H9 (cell line): ENCODE measurements at regions not wholly inside any gene's neighbourhood (a gene's known extent, or its start where the extent isn't known, plus 50 kb on each side); places are given as distances from the start of the nearest gene placed in this dataset.
A peak's percentile ranks its signal among the peaks of the same experiment; 100 is the strongest.

Source experiments
- DNase-seq: peaks from one replicate; pipeline ENCODE4 v3.0.0-alpha.2; 2017
- H2AFZ ChIP-seq: one replicate; pipeline ENCODE4 v1.6.1; 2013; ENCODE audit warnings: mild to moderate bottlenecking, low read length, control low read depth, moderate library complexity
- H2AK5ac ChIP-seq: 2 replicates; pipeline ENCODE4 v1.6.1; 2013; ENCODE audit warnings: low read length, control low read depth, mixed read lengths; ENCODE audit not compliant: insufficient read length
- H2BK120ac ChIP-seq: one replicate; pipeline ENCODE4 v1.6.1; 2013; ENCODE audit warnings: low read depth, mild to moderate bottlenecking, low read length, control low read depth, inconsistent platforms; ENCODE audit not compliant: poor library complexity, severe bottlenecking
- H2BK12ac ChIP-seq: 2 replicates; pipeline ENCODE4 v1.6.1; 2013; ENCODE audit warnings: low read length, control low read depth, mixed read lengths, low read depth; ENCODE audit not compliant: insufficient read length
- H2BK15ac ChIP-seq: 2 replicates; pipeline ENCODE4 v1.6.1; 2013; ENCODE audit warnings: low read depth, low read length, control low read depth
- H2BK20ac ChIP-seq: one replicate; pipeline ENCODE4 v1.6.1; 2013; ENCODE audit warnings: low read depth, mild to moderate bottlenecking, low read length, control low read depth, inconsistent platforms; ENCODE audit not compliant: poor library complexity, severe bottlenecking
- H2BK5ac ChIP-seq: 2 replicates; pipeline ENCODE4 v1.6.1; 2013; ENCODE audit warnings: low read length, control low read depth, mixed read lengths; ENCODE audit not compliant: insufficient read length
- H3K14ac ChIP-seq: 2 replicates; pipeline ENCODE4 v1.6.1; 2013; ENCODE audit warnings: low read length, control low read depth; ENCODE audit not compliant: insufficient read depth
- H3K18ac ChIP-seq: 2 replicates; pipeline ENCODE4 v1.6.1; 2013; ENCODE audit warnings: low read depth, mild to moderate bottlenecking, mixed read lengths, low read length, control low read depth; ENCODE audit not compliant: insufficient read length
- H3K23ac ChIP-seq: 2 replicates; pipeline ENCODE4 v1.6.1; 2013; ENCODE audit warnings: low read length, control low read depth, mixed read lengths, low read depth; ENCODE audit not compliant: insufficient read length
- H3K23me2 ChIP-seq: 2 replicates; pipeline ENCODE4 v1.6.1; 2013; ENCODE audit warnings: low read depth, mild to moderate bottlenecking, mixed read lengths, low read length, control low read depth; ENCODE audit not compliant: insufficient read length, poor library complexity, severe bottlenecking
- H3K27ac ChIP-seq: 2 replicates; pipeline ENCODE4 v1.5.1; 2013; ENCODE audit warnings: low read length, control low read depth, mixed read lengths, low read depth; ENCODE audit not compliant: insufficient read length
- H3K27me3 ChIP-seq: 2 replicates; pipeline ENCODE4 v1.6.1; 2013; ENCODE audit warnings: low read length, control low read depth, inconsistent platforms; ENCODE audit not compliant: insufficient read depth
- H3K4ac ChIP-seq: 2 replicates; pipeline ENCODE4 v1.6.1; 2013; ENCODE audit warnings: low read depth, mild to moderate bottlenecking, control low read depth, inconsistent platforms, low read length, moderate library complexity
- H3K4me1 ChIP-seq: 2 replicates; pipeline ENCODE4 v1.6.1; 2013; ENCODE audit warnings: low read length, control low read depth, inconsistent platforms; ENCODE audit not compliant: insufficient read depth
- H3K4me2 ChIP-seq: 2 replicates; pipeline ENCODE4 v1.6.1; 2013; ENCODE audit warnings: low read length, control low read depth, mixed read lengths; ENCODE audit not compliant: insufficient read length, insufficient read depth
- H3K56ac ChIP-seq: 2 replicates; pipeline ENCODE4 v1.6.1; 2013; ENCODE audit warnings: low read depth, mild to moderate bottlenecking, mixed read lengths, low read length, control low read depth; ENCODE audit not compliant: insufficient read length
- H3K79me1 ChIP-seq: 2 replicates; pipeline ENCODE4 v1.6.1; 2013; ENCODE audit warnings: low read depth, mild to moderate bottlenecking, moderate library complexity, low read length, control low read depth, inconsistent platforms; ENCODE audit not compliant: insufficient read depth, poor library complexity, severe bottlenecking
- H3K79me2 ChIP-seq: 2 replicates; pipeline ENCODE4 v1.6.1; 2013; ENCODE audit warnings: low read length, control low read depth, inconsistent platforms; ENCODE audit not compliant: insufficient read depth
- H3K9ac ChIP-seq: 2 replicates; pipeline ENCODE4 v1.6.1; 2013; ENCODE audit warnings: low read length, control low read depth, mixed read lengths; ENCODE audit not compliant: insufficient read length; ENCODE audit errors: extremely low read depth
- H3K9me3 ChIP-seq: one replicate; pipeline ENCODE4 v1.6.1; 2013; ENCODE audit warnings: low read depth, low read length, inconsistent platforms; ENCODE audit not compliant: control insufficient read depth
- H3T11ph ChIP-seq: one replicate; pipeline ENCODE4 v1.6.1; 2013; ENCODE audit warnings: mild to moderate bottlenecking, low read length, control low read depth, inconsistent platforms
- H4K20me1 ChIP-seq: one replicate; pipeline ENCODE4 v1.6.1; 2013; ENCODE audit not compliant: control insufficient read depth, insufficient read length, insufficient read depth
- H4K5ac ChIP-seq: 2 replicates; pipeline ENCODE4 v1.6.1; 2013; ENCODE audit warnings: low read depth, mild to moderate bottlenecking, mixed read lengths, low read length, control low read depth; ENCODE audit not compliant: insufficient read length
- H4K8ac ChIP-seq: replicated peaks from 2 replicates; pipeline ENCODE4 v1.6.1; 2013; ENCODE audit warnings: low read length, control low read depth, mixed read lengths, low read depth; ENCODE audit not compliant: insufficient read length
- H4K91ac ChIP-seq: 2 replicates; pipeline ENCODE4 v1.6.1; 2013; ENCODE audit warnings: low read depth, mild to moderate bottlenecking, moderate library complexity, mixed read lengths, low read length, control low read depth; ENCODE audit not compliant: insufficient read length
- H3K27ac Mint-ChIP-seq, 3 experiments: 2 replicates in 2 of 3; 3 replicates in 1 of 3; pipeline ENCODE4 v1.8.0; 2020 to 2021; ENCODE audit warnings: mixed read lengths in 3 of 3, mild to moderate bottlenecking in 1 of 3, moderate library complexity in 1 of 3
- H3K27me3 Mint-ChIP-seq: 2 replicates; pipeline ENCODE4 v1.8.0; 2021; ENCODE audit warnings: low read depth, mild to moderate bottlenecking, moderate library complexity, mixed read lengths
- H3K36me3 Mint-ChIP-seq, 3 experiments: 2 replicates in 2 of 3; 3 replicates in 1 of 3; pipeline ENCODE4 v1.8.0; 2020 to 2021; ENCODE audit warnings: low read depth in 3 of 3, mixed read lengths in 3 of 3; ENCODE audit not compliant: insufficient read depth in 1 of 3
- H3K4me1 Mint-ChIP-seq, 2 experiments: 2 replicates each; pipeline ENCODE4 v1.8.0; 2020; ENCODE audit warnings: mixed read lengths in 2 of 2
- H3K4me3 Mint-ChIP-seq, 2 experiments: 2 replicates in 1 of 2; 3 replicates in 1 of 2; pipeline ENCODE4 v1.8.0; 2020 to 2021; ENCODE audit warnings: mild to moderate bottlenecking in 2 of 2, mixed read lengths in 2 of 2, moderate library complexity in 1 of 2
- H3K9me3 Mint-ChIP-seq, 2 experiments: 2 replicates in 1 of 2; 3 replicates in 1 of 2; pipeline ENCODE4 v1.8.0; 2020; ENCODE audit warnings: mild to moderate bottlenecking in 2 of 2, mixed read lengths in 2 of 2, moderate library complexity in 1 of 2
- WGBS: extraction: QIAGEN DNeasy Blood & Tissue Kit; methylation state at CpG from one replicate; pipeline ENCODE4 v1.1.7; 2013; ENCODE audit warnings: missing lambda C conversion rate, low lambda C conversion rate, mixed read lengths; ENCODE audit not compliant: insufficient read length; ENCODE audit errors: extremely low coverage; 5-methylcytosine and 5-hydroxymethylcytosine counted together
- TF ChIP-seq, protein P1 (sequence below): fragments of 200-600 bp; sonication (generic); conservative IDR thresholded peaks from 3 replicates; pipeline ENCODE4 v1.8.0; 2021; ENCODE audit warnings: antibody characterized with exemption, mild to moderate bottlenecking

DNA sequence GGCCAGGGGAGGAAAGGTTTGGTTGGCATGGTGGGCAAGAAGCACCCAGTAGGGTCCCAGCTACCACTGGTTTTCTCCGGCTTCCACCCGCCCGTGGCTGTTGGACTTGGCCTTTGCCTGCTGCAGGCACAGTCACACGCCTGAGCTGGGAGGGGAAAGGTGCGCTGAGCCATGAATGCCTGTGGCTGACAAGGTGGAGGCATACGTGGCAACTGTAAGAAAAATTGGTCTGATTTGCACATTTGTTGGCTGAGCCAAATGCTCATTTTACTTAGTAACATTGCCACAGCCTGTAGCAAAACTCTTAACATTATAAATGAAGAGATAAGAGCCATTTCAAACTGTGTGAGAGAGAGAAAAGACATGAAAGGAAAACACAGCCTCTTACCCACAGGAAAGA, 191.6 kb downstream of the PTPRC start:
- no peak overlapping the region for H4K8ac ChIP-seq
- H3K27ac Mint-ChIP-seq = no peak overlapping the region; a peak in 1 of 7 replicates
- no peak overlapping the region for H2BK15ac ChIP-seq
- H3K23me2 ChIP-seq = no peaks in the 10 kb centered on the region
- H3K27ac ChIP-seq = no peak overlapping the region
- H2BK20ac ChIP-seq = no peak overlapping the region
- no peaks in the 10 kb centered on the region for H3K27me3 ChIP-seq
- H3K23ac ChIP-seq = no peak overlapping the region
- no peak overlapping the region for H2BK5ac ChIP-seq
- no peak overlapping the region for H4K5ac ChIP-seq
- H3K4me2 ChIP-seq = no peak overlapping the region
- no peaks in the 10 kb centered on the region for H3K9me3 ChIP-seq
- H3K4me1 Mint-ChIP-seq = peaks cover 3 to 8% of the 10 kb centered on the region in 2 experiments
- no peak overlapping the region for H2AK5ac ChIP-seq
- H3K9ac ChIP-seq = no peak overlapping the region
- no peaks in the 10 kb centered on the region for H4K20me1 ChIP-seq
- H3K79me1 ChIP-seq = no peaks in the 10 kb centered on the region
- no peak overlapping the region for H3K4ac ChIP-seq
- H4K91ac ChIP-seq = no peak overlapping the region
- H3T11ph ChIP-seq = no peak overlapping the region
- TF ChIP-seq, protein P1, sequence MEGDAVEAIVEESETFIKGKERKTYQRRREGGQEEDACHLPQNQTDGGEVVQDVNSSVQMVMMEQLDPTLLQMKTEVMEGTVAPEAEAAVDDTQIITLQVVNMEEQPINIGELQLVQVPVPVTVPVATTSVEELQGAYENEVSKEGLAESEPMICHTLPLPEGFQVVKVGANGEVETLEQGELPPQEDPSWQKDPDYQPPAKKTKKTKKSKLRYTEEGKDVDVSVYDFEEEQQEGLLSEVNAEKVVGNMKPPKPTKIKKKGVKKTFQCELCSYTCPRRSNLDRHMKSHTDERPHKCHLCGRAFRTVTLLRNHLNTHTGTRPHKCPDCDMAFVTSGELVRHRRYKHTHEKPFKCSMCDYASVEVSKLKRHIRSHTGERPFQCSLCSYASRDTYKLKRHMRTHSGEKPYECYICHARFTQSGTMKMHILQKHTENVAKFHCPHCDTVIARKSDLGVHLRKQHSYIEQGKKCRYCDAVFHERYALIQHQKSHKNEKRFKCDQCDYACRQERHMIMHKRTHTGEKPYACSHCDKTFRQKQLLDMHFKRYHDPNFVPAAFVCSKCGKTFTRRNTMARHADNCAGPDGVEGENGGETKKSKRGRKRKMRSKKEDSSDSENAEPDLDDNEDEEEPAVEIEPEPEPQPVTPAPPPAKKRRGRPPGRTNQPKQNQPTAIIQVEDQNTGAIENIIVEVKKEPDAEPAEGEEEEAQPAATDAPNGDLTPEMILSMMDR = no peak
- no CpG with 5 or more reads among the region's 6 CpGs for WGBS
- no peaks in the 10 kb centered on the region for H3K36me3 Mint-ChIP-seq
- no peak for DNase-seq
- no peak overlapping the region for H3K56ac ChIP-seq
- no peak overlapping the region for H2AFZ ChIP-seq
- H3K9me3 Mint-ChIP-seq = no peaks in the 10 kb centered on the region
- no peaks in the 10 kb centered on the region; the same call in 1 of the 2 replicates for H3K27me3 Mint-ChIP-seq
- H3K14ac ChIP-seq = no peak overlapping the region
- H3K4me3 Mint-ChIP-seq = no peak overlapping the region
- no peaks in the 10 kb centered on the region for H3K79me2 ChIP-seq
- no peak overlapping the region for H2BK120ac ChIP-seq
- peak overlapping the region; percentile 58 for H3K18ac ChIP-seq
- H2BK12ac ChIP-seq = no peak overlapping the region
- H3K4me1 ChIP-seq = no peaks in the 10 kb centered on the region
